Astrocyte (in vitro differentiated cells and primary cell): ENCODE measurements at regions not wholly inside any gene's neighbourhood (a gene's known extent, or its start where the extent isn't known, plus 50 kb on each side); places are given as distances from the start of the nearest gene placed in this dataset.

ENCODE experiments used
- DNase-seq: peaks from one replicate; pipeline ENCODE4 v3.0.0-alpha.2; 2010; ENCODE audit warnings: low read depth
- FAIRE-seq: peaks from 2 replicates; lab custom pipeline; 2011; peaks lifted over from hg19 to GRCh38; lab: Jason Lieb, UNC
- H2AFZ ChIP-seq: 2 replicates; pipeline ENCODE4 v1.6.0; 2012; ENCODE audit warnings: low read depth, low read length, inconsistent platforms
- H3K27ac ChIP-seq: 2 replicates; pipeline ENCODE4 v1.5.1; 2011; ENCODE audit warnings: low read depth, low read length, inconsistent platforms
- H3K27me3 ChIP-seq: 2 replicates; pipeline ENCODE4 v1.6.0; 2011; ENCODE audit warnings: low read length, inconsistent platforms; ENCODE audit not compliant: insufficient read depth
- H3K36me3 ChIP-seq: 2 replicates; pipeline ENCODE4 v1.5.1; 2011; ENCODE audit warnings: low read length, inconsistent platforms; ENCODE audit not compliant: insufficient read depth
- H3K4me1 ChIP-seq: 2 replicates; pipeline ENCODE4 v1.5.1; 2011; ENCODE audit warnings: low read length, inconsistent platforms; ENCODE audit not compliant: insufficient read depth
- H3K4me2 ChIP-seq: 2 replicates; pipeline ENCODE4 v1.6.0; 2012; ENCODE audit warnings: low read length, inconsistent platforms
- H3K4me3 ChIP-seq: 2 replicates; pipeline ENCODE4 v1.5.1; 2011; ENCODE audit warnings: low read depth, mild to moderate bottlenecking, low read length, inconsistent platforms; ENCODE audit not compliant: insufficient read depth
- H3K79me2 ChIP-seq: 2 replicates; pipeline ENCODE4 v1.6.0; 2012; ENCODE audit warnings: mild to moderate bottlenecking, low read length, inconsistent platforms; ENCODE audit not compliant: insufficient read depth
- H3K9ac ChIP-seq: 2 replicates; pipeline ENCODE4 v1.6.0; 2012; ENCODE audit warnings: mild to moderate bottlenecking, low read length, inconsistent platforms
- H3K9me3 ChIP-seq: 2 replicates; pipeline ENCODE4 v1.5.1; 2012; ENCODE audit warnings: low read depth, mild to moderate bottlenecking, low read length, inconsistent platforms; ENCODE audit not compliant: insufficient read depth
- H4K20me1 ChIP-seq: 2 replicates; pipeline ENCODE4 v1.6.0; 2012; ENCODE audit warnings: low read length, inconsistent platforms; ENCODE audit not compliant: insufficient read depth
- H3K27ac Mint-ChIP-seq: one replicate; pipeline ENCODE4 v1.8.0; 2021; ENCODE audit warnings: mild to moderate bottlenecking, mixed read lengths; ENCODE audit not compliant: unreplicated experiment
- H3K27me3 Mint-ChIP-seq: one replicate; pipeline ENCODE4 v1.8.0; 2021; ENCODE audit warnings: low read depth, mixed read lengths; ENCODE audit not compliant: unreplicated experiment
- H3K36me3 Mint-ChIP-seq: one replicate; pipeline ENCODE4 v1.8.0; 2021; ENCODE audit warnings: low read depth, mixed read lengths; ENCODE audit not compliant: unreplicated experiment
- H3K4me1 Mint-ChIP-seq: one replicate; pipeline ENCODE4 v1.8.0; 2021; ENCODE audit warnings: low read depth, mixed read lengths; ENCODE audit not compliant: unreplicated experiment
- H3K4me3 Mint-ChIP-seq: one replicate; pipeline ENCODE4 v1.8.0; 2021; ENCODE audit warnings: mild to moderate bottlenecking, moderate library complexity, mixed read lengths; ENCODE audit not compliant: unreplicated experiment
- H3K9me3 Mint-ChIP-seq: one replicate; pipeline ENCODE4 v1.8.0; 2021; ENCODE audit warnings: mild to moderate bottlenecking, mixed read lengths; ENCODE audit not compliant: unreplicated experiment
- EZH2 ChIP-seq: IDR thresholded peaks from 2 replicates; pipeline ENCODE4 v1.6.1; 2012; ENCODE audit warnings: mild to moderate bottlenecking, low read length, inconsistent platforms; ENCODE audit not compliant: insufficient read depth
- TF ChIP-seq, protein P1 (sequence below): IDR thresholded peaks from 2 replicates; pipeline ENCODE4 v1.5.1; 2011; ENCODE audit warnings: low read depth, mild to moderate bottlenecking, inconsistent platforms, low read length, moderate library complexity; ENCODE audit not compliant: insufficient read depth

DNA sequence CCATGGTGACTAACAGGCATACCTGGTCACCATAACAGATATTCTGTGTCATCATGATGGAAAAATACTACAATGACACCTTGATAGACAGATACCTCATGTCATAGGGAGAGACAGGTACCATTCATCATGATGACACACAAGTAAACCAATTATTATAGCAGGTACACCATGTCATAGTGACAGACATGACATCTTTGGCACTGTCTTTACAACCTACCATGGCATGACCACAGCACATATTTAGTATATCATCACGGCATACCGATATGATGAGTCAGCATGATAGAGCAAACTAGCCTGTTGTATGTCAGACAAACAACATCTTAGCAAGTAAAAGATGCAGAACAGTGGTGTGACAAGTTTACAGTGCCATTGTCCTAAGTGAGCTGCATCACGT is 101.3 kb upstream of the KLHL29 start:
- TF ChIP-seq, protein P1, sequence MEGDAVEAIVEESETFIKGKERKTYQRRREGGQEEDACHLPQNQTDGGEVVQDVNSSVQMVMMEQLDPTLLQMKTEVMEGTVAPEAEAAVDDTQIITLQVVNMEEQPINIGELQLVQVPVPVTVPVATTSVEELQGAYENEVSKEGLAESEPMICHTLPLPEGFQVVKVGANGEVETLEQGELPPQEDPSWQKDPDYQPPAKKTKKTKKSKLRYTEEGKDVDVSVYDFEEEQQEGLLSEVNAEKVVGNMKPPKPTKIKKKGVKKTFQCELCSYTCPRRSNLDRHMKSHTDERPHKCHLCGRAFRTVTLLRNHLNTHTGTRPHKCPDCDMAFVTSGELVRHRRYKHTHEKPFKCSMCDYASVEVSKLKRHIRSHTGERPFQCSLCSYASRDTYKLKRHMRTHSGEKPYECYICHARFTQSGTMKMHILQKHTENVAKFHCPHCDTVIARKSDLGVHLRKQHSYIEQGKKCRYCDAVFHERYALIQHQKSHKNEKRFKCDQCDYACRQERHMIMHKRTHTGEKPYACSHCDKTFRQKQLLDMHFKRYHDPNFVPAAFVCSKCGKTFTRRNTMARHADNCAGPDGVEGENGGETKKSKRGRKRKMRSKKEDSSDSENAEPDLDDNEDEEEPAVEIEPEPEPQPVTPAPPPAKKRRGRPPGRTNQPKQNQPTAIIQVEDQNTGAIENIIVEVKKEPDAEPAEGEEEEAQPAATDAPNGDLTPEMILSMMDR: no peak
- no peak for TF ChIP-seq EZH2
- H3K27me3 ChIP-seq: no peaks in the 10 kb centered on the region
- FAIRE-seq (no peak), DNase-seq (peak; percentile 7)
- Mint-ChIP-seq H3K4me3 (no peak overlapping the region), H3K4me1 (peaks cover 41% of the 10 kb centered on the region), H3K9me3 (peaks cover 2% of the 10 kb centered on the region), H3K27ac (peak overlapping the region; percentile 16), H3K36me3 (no peaks in the 10 kb centered on the region), H3K27me3 (peaks cover 8% of the 10 kb centered on the region)
- no peak overlapping the region for H3K9ac ChIP-seq
- no peak overlapping the region for H2AFZ ChIP-seq
- no peak overlapping the region for H3K4me2 ChIP-seq
- no peak overlapping the region for H3K4me3 ChIP-seq
- H3K36me3 ChIP-seq: no peaks in the 10 kb centered on the region
- peaks cover 6% of the 10 kb centered on the region for H3K4me1 ChIP-seq
- H4K20me1 ChIP-seq: no peaks in the 10 kb centered on the region
- H3K9me3 ChIP-seq: no peaks in the 10 kb centered on the region
- no peaks in the 10 kb centered on the region for H3K79me2 ChIP-seq
- H3K27ac ChIP-seq: no peak overlapping the region

DNA sequence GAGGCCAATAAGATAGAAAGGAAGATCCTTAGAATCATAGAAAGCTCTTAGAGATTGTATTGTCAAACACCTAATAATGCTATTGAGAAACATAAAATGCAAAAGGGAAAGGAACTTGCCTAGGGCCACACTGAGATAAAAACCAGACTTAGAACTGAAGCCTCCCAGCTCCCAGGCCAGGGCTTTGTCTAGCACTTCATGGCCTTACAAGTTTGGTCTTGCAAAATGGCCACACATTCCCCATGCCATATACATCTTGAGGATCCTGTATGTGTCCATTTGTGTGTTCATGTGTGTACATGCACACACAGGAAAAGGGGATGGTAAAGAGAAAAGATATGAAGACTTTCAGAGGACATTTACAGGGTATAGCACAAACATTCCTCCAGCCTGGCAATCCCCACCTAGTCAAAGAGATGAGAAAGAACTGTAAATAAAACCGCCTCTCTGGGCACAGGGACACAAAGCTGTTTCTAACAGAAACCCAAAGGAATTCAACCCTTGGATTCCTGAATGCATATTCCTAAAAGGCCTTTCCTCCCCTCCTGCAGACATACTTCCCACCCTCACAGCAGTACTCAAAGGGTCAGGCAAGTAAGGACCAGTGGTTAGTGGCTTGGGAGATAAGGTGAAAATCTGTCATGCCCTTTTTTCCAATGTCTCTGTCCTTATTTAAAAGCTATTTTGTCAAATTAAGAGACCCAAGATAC is 99.7 kb upstream of the KLHL29 start:
- Histone ChIP-seq H4K20me1 (no peaks in the 10 kb centered on the region), H3K9ac (no peak overlapping the region), H3K27ac (no peak overlapping the region), H3K9me3 (no peaks in the 10 kb centered on the region), H3K4me3 (no peak overlapping the region), H3K36me3 (no peaks in the 10 kb centered on the region), H2AFZ (no peak overlapping the region), H3K4me2 (no peak overlapping the region), H3K4me1 (peaks cover 6% of the 10 kb centered on the region), H3K79me2 (no peaks in the 10 kb centered on the region), H3K27me3 (no peaks in the 10 kb centered on the region)
- Mint-ChIP-seq H3K36me3 (no peaks in the 10 kb centered on the region), H3K4me1 (peaks cover 42% of the 10 kb centered on the region), H3K4me3 (no peak overlapping the region), H3K27me3 (peaks cover 2% of the 10 kb centered on the region), H3K9me3 (peaks cover 2% of the 10 kb centered on the region), H3K27ac (peak overlapping the region; percentile 97)
- TF ChIP-seq EZH2: no peak
- TF ChIP-seq, protein P1: no peak
- no peak for FAIRE-seq
- no peak for DNase-seq
